RWPE2 (cell line): ENCODE measurements at regions not wholly inside any gene's neighbourhood (a gene's known extent, or its start where the extent isn't known, plus 50 kb on each side); places are given as distances from the start of the nearest gene placed in this dataset.
A peak's percentile ranks its signal among the peaks of the same experiment; 100 is the strongest.
"Not testable (repeated sequence)": the region's sequence is repeated elsewhere in the genome, so short reads cannot be mapped to it uniquely, and the experiment has no call there.

Experiments
- ATAC-seq: fragments of 200-7000 bp; cut with Tn5 transposase; 3 replicates; pipeline ENCODE4 v1.9.1; 2021; ENCODE audit warnings: low read depth
- DNase-seq: peaks from one replicate; pipeline ENCODE4 v3.0.0-alpha.2; 2020; ENCODE audit warnings: low spot score
- H3K27ac ChIP-seq: fragments of 450-650 bp; 2 replicates; pipeline ENCODE4 v1.5.1; 2017; ENCODE audit warnings: mild to moderate bottlenecking; ENCODE audit not compliant: poor library complexity, severe bottlenecking
- H3K27me3 ChIP-seq: fragments of 250-450 bp; sonication (Bioruptor Pico); 2 replicates; pipeline ENCODE4 v1.5.1; 2021; ENCODE audit warnings: mild to moderate bottlenecking, moderate library complexity; ENCODE audit not compliant: insufficient read depth, poor library complexity, severe bottlenecking
- H3K36me3 ChIP-seq: fragments of 250-450 bp; sonication (Bioruptor Pico); 2 replicates; pipeline ENCODE4 v1.5.1; 2020; ENCODE audit warnings: low read depth, mild to moderate bottlenecking, moderate library complexity
- H3K4me1 ChIP-seq: fragments of 250-450 bp; sonication (Bioruptor Pico); 2 replicates; pipeline ENCODE4 v1.5.1; 2021; ENCODE audit warnings: mild to moderate bottlenecking, moderate library complexity; ENCODE audit not compliant: insufficient read depth, poor library complexity, severe bottlenecking
- H3K4me3 ChIP-seq: fragments of 250-450 bp; sonication (Bioruptor Pico); 2 replicates; pipeline ENCODE4 v1.5.1; 2021; ENCODE audit warnings: mild to moderate bottlenecking, moderate library complexity; ENCODE audit not compliant: severe bottlenecking
- H3K9me3 ChIP-seq: fragments of 250-450 bp; sonication (Bioruptor Pico); 2 replicates; pipeline ENCODE4 v1.5.1; 2021; ENCODE audit warnings: mild to moderate bottlenecking, moderate library complexity; ENCODE audit not compliant: severe bottlenecking
- TF ChIP-seq, protein P1 (sequence below): fragments of 450-650 bp; IDR thresholded peaks from one replicate; pipeline ENCODE4 v1.5.1; 2017; ENCODE audit warnings: mild to moderate bottlenecking, moderate library complexity; ENCODE audit not compliant: poor library complexity, severe bottlenecking

DNA sequence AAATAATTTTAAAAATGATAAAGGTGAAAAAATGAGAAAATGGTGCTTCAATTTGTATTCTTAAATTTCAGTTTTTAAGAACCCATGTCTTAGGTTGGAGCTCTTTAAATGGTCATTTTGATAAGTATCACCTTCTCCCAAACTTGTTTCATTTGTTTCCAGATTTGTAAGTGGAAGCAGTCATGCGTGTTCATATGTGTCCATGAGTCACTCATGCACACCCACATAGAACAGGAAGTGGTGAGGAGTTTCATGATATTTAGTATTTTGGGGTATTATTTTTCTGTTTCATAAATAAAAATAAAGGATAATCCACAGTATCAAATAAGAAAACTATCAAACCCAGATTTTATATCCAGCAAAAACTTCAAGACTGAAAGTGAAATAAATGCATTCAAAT lies 570.4 kb upstream of the ST8SIA4 start:
- TF ChIP-seq, protein P1, sequence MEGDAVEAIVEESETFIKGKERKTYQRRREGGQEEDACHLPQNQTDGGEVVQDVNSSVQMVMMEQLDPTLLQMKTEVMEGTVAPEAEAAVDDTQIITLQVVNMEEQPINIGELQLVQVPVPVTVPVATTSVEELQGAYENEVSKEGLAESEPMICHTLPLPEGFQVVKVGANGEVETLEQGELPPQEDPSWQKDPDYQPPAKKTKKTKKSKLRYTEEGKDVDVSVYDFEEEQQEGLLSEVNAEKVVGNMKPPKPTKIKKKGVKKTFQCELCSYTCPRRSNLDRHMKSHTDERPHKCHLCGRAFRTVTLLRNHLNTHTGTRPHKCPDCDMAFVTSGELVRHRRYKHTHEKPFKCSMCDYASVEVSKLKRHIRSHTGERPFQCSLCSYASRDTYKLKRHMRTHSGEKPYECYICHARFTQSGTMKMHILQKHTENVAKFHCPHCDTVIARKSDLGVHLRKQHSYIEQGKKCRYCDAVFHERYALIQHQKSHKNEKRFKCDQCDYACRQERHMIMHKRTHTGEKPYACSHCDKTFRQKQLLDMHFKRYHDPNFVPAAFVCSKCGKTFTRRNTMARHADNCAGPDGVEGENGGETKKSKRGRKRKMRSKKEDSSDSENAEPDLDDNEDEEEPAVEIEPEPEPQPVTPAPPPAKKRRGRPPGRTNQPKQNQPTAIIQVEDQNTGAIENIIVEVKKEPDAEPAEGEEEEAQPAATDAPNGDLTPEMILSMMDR: no peak
- H3K9me3 ChIP-seq: no peaks in the 10 kb centered on the region
- ATAC-seq (no peak), DNase-seq (no peak)
- H3K27me3 ChIP-seq: peaks cover 3% of the 10 kb centered on the region
- peaks cover 8% of the 10 kb centered on the region for H3K4me1 ChIP-seq
- no peaks in the 10 kb centered on the region for H3K36me3 ChIP-seq
- H3K27ac ChIP-seq: no peak overlapping the region
- no peak overlapping the region for H3K4me3 ChIP-seq

DNA sequence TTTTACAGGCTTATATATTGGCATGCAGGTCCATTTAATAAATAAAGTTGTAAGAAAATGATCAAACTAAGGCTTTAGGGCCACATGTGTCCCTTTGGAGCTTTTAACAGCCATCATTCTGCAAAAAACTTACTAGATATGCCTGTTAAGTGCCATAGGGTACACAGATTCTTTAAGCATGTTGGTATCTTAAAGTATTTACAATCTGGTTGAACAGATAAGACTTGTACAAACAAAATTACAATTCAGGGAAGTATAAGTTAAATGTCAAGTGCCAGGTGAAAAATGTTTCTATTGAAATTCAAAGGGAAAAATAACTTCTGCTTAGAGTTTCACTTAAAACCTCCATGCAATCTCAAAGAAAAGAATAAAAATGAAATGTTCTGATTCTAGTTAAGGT lies 558.4 kb upstream of the ST8SIA4 start:
- DNase-seq (no peak), ATAC-seq (no peak)
- Histone ChIP-seq H3K4me1 (no peaks in the 10 kb centered on the region), H3K27ac (no peak overlapping the region), H3K27me3 (no peaks in the 10 kb centered on the region), H3K4me3 (no peak overlapping the region), H3K36me3 (no peaks in the 10 kb centered on the region), H3K9me3 (no peaks in the 10 kb centered on the region)
- TF ChIP-seq, protein P1: no peak

DNA sequence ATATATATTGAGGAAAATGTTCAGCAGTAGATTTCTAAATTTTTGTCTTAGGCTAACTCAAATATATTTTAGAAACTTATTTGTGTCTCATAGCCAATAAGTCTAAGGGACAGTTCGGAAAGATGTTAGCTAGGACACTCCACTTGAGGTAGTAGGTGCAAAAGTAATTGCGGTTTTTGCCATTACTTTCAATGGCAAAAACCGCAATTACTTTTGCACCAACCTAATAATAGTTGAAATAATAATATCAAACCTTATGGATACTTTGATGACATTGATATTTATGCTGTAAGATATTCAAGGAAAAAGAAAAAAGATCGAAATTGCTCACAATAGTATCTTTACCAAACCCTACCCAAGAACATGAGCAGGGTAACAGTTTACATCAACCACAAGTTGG lies 555.5 kb upstream of the ST8SIA4 start:
- no peak overlapping the region for H3K27ac ChIP-seq
- DNase-seq (no peak), ATAC-seq (no peak)
- TF ChIP-seq, protein P1: no peak
- H3K4me3 ChIP-seq: no peak overlapping the region
- H3K27me3 ChIP-seq: no peaks in the 10 kb centered on the region
- H3K36me3 ChIP-seq: no peaks in the 10 kb centered on the region
- no peaks in the 10 kb centered on the region for H3K4me1 ChIP-seq
- no peaks in the 10 kb centered on the region for H3K9me3 ChIP-seq

DNA sequence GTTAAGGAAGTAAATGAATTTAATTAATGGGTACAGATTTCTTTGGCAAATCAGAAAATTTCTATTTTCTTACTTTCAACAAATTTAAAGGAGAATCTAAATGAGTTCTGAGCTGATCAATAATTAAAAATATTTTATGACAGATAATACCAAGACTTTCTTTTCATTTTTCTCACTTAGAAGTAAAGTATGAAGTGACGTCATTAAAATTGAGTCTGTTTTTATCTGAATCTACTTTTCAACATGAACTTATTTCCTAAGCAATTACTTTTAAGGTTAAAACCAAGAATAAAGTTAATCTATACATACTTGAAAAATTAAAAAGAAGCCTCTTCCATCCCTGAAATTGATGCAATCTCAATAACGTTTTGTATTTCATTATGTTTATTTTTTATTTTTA lies 552.8 kb upstream of the ST8SIA4 start:
- DNase-seq (no peak), ATAC-seq (no peak)
- TF ChIP-seq, protein P1: no peak
- no peaks in the 10 kb centered on the region for H3K4me1 ChIP-seq
- no peak overlapping the region for H3K27ac ChIP-seq
- no peaks in the 10 kb centered on the region for H3K9me3 ChIP-seq
- no peaks in the 10 kb centered on the region for H3K36me3 ChIP-seq
- no peaks in the 10 kb centered on the region for H3K27me3 ChIP-seq
- no peak overlapping the region for H3K4me3 ChIP-seq

DNA sequence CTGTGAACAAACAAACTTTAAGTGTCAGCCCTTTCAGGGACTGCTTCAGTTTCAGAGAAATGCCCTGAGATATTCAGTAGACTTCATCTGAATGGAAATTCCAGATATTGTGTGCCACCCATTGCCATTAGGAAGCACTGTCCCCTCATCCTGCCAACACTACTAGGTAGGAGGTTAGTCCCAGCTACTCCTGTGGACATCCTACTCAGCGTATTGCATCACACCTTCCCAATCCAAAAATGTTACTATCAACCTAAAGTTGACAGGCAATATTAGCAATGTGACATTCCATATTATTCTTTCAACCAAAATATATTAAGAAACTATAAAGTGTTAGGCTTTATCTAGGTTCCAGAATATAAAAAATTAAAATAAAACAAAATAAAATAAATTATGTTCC lies 552.0 kb upstream of the ST8SIA4 start:
- Histone ChIP-seq H3K27ac (no peak overlapping the region), H3K27me3 (no peaks in the 10 kb centered on the region), H3K9me3 (no peaks in the 10 kb centered on the region), H3K36me3 (no peaks in the 10 kb centered on the region), H3K4me3 (no peak overlapping the region), H3K4me1 (no peaks in the 10 kb centered on the region)
- no peak for ATAC-seq
- TF ChIP-seq, protein P1: no peak
- no peak for DNase-seq

DNA sequence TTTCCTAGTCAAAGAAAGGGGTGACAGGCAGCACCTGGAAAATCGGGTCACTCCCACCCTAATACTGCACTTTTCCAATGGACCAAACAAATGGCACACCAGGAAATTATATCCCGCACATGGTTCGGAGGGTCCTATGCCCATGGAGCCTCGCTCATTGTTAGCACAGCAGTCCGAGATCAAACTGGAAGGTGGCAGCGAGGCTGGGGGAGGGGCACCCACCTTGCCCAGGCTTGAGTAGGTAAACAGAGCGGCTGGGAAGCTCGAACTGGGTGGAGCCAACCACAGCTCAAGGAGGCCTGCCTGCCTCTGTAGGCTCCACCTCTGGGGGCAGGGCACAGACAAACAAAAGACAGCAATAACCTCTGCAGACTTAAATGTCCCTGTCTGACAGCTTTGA lies 539.2 kb upstream of the ST8SIA4 start:
- H3K27ac ChIP-seq, H3K4me3 ChIP-seq, H3K9me3 ChIP-seq, H3K36me3 ChIP-seq, H3K4me1 ChIP-seq, ATAC-seq, H3K27me3 ChIP-seq: not testable (repeated sequence)
- DNase-seq: peak; percentile 32
